ENCODE measurements at regions not wholly inside any gene's neighbourhood (a gene's known extent, or its start where the extent isn't known, plus 50 kb on each side); places are given as distances from the start of the nearest gene placed in this dataset.
"Not testable (repeated sequence)": the region's sequence is repeated elsewhere in the genome, so short reads cannot be mapped to it uniquely, and the experiment has no call there.

DNA sequence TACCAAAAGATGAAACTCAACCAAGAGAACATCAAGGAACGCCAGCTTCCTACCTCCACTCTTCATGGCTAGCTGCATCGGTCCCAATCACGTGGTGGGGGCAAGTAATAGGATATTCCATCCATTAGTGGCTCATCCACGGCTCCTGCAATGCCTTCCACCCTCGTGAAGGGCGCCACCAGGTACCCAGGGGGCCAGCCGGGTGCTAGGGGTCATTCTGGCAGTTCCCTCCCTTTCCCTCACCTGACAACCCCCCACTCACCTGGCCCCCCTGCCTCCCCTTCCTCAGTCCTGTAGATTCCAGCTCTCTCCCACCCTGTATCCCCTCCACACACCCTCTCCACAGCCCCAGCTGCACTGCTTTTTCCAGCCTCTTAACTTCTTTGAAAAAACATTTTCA, 161.9 kb downstream of the URI1 start:
- no peak for DNase-seq (ENCODE audit: low read depth)

DNA sequence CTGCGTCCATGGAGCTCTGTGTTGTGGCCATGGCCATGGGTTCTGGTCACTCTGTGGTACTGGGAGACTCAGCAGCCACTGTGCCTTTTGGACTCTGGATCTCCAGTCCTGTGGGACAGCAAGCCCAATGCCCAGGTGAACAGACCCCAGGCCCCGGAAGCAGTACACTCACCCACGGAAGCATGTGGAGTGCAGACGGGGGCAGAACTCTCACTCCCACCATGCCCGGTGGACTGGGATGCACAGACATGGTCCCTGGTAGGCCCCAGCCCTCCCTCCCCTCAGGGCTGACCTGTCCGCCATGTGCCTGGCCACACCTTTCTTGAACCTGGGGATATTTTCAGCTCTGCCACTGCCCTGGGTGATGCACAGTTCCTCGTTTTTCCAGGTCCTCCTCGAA, 163.3 kb downstream of the URI1 start:
- no peak for DNase-seq (ENCODE audit: low read depth)

DNA sequence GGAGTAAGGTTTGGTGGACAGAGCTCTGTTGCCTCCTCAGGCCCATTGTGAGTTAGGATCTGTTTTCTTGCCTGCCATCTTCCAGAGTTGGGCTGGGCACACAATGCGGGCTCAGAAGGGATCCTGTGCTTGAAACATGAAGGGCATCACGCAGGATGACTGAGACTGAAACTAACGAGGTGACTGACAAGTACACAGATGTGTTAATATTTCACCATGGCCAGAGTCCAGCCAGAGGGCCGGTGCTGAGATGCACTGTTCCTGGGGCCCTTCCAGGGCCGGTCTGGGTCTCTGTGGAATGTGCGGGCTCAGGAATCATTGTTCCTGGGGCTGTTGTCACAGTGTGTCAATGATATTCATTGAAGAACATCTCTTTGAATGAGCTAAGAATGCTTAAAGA, 163.7 kb downstream of the URI1 start:
- DNase-seq (ENCODE audit: low read depth), result no peak

DNA sequence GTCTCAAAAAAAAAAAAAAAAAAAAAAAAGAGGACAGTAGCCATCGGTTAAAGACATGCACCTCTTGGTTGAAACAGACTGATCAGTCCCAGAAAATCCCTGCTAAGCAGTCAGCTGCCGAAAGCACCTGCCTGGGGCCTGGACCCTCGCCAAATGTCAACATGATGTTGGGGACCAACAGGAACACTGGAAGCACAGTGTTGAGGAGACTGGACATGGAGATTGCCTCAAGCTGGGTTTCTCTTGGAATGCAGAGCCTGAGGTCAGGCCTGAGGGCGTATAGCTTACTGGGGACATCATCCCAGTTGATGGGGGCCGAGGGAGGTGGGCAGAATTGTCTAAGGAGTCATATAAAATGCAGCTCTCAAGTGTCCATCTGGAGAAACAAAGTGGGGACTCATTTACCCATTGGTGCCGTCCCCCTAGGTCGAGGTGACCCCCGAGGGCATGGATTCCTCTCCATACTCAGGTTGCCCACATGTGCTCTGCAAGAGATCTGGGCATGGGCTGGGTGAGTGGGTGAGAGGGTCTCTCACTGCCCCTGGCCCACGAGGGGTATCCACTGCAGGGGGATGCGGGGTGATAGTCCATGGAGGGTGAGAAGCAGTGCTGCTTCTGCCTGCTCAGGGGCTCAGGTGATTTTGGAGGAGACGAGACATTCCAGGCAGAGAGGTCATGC, 164.5 kb downstream of the URI1 start:
- no peak for DNase-seq (ENCODE audit: low read depth)

DNA sequence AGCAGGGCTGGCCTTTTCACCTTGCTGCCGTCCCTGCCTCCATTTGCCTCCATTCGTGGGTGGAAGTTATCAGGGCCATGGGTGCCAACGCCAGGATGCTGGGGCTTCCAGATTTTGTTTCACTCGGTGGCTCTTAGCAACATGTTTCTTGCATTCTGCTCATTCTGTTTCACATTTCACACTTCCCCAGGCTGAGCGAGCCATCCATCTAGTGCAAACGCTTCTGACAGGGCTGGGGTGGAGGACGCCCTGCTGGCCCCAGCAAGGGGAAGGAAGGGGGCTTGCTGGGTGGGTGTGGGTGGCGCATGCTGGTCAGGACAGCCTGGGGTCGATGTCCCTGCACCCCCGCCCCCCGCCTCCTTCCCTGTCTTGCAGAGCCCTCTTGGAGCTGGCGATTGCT, 165.2 kb downstream of the URI1 start:
- no peak for DNase-seq (ENCODE audit: low read depth)

DNA sequence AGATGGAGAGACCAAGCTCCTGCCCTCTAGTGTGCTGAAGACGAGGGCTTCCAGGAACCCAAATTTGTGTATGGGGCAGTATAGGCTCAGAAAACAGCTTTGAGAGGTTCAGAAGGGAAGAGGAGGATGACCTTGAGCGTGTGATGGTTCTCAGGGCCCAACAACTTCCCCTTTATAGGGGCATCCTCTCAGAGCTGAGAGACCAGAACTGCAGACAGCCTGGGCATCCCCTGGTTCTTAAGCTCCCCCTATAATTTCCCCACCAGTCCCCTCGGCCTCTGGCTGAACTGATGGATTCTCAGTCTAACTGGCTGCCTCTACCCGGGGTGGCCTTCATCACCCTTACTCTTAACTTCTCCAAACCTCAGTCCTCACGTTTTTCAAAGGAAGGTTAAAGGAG, 167.5 kb downstream of the URI1 start:
- no peak for DNase-seq (ENCODE audit: low read depth)

DNA sequence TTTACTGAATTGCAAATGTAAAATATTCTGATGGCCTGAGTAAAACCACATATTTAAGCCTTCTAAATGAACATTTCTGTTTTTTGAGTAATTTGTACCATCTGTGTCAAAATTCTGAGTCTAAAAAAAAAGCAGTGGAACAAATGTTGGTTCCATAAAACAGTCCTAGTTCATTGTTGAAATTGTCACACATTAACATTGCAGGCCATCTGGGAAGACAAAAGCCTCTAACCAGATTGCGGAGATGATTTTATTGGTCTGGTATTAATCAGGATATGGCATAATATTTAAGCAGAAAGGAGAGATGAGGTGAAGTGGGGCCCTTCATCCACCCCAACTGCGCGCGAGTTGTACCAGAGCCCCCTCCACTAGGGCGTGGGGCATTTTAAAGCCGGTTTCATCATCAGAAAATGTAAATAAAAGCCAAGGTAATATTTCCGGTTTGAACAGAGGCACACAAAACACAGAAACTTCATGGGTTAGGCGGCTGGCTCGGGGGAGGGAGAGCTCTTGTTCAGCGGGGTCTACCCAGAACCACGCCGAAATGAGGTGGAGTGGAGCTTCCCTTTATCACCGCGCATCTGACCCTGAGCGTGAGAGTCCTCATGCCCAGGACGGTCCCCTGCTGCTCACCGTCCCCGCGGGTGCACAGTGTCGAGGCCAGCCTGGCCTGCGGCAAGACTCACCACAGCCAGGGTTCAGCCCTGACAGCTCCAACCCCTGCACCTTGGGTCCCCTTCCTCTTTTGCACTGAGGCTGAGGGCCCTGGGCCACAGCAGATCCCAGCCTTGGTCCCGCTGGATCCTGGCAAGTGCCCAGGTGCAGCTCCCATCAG, 169.2 kb downstream of the URI1 start:
- DNase-seq (ENCODE audit: low read depth), result no peak

DNA sequence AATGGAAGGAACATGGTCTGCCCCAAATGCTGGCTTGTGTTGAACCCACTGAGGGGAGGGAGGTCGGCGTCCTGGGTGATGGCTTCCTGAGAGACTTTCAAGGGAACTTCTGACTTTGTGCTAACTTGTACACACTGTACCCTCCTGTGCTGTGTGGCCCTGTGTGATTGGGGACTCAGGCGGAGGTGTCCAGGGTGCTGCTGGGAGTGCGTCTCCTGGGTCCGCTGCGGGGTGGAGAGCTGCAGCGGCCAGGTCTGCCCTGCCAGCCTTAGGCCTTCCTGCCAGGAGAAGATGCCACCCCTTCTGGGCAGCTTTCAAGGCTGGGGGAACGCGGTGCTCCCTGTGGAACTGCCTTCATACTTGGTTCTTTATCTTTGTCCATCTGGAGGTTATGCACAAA, 170.1 kb downstream of the URI1 start:
- no peak for DNase-seq (ENCODE audit: low read depth)

DNA sequence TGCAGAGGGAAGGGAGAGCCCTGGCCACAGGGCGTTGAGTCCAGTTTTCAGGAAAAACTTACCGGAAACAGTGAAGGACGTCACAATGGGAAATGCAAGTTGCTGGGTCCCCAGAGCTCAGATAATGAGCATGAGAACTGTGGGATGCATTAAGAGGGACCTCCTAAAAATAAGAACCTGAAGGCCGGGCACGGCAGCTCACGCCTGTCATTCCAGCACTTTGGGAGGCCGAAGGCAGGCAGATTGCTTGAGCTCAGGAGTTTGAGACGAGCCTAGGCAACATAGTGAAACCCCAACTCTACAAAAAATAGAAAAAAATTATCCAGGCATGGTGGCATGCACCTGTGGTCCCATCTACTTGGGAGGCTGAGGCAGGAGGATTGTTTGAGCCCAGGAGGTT, 170.6 kb downstream of the URI1 start:
- DNase-seq (ENCODE audit: low read depth), result no peak

DNA sequence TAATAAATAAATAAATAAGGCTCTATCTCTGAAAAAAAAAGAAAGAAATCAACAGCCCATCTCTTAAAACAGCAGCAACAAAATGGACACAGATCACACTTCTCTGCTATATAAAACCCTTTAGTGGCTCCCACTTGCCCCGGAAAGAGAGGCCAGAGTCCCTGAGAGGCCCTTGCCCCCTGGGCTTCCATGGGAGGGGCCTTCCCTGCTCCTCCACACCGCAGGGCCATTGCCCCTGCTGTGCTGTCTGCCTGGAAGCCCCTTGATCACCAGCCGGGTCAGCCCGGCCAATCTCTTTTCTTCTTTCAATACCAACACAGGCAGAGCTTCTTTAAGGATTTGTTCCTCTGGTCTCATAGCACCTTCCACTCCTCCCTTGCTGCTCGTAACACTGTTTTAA, 171.1 kb downstream of the URI1 start:
- no peak for DNase-seq (ENCODE audit: low read depth)

DNA sequence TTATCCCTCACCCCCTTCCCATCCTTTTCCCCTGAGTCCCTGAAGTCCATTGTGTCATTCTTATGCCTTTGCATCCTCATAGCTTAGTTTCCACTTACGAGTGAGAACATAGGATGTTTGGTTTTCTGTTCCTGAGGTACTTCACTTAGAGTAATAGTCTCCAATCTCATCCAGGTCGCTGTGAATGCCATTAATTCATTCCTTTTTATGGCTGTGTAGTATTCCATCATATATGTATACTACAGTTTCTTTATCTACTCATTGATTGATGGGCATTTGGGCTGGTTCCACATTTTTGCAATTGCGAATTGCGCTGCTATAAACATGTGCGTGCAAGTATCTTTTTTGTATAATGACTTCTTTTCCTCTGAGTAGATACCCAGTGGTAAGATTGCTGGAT, 172.1 kb downstream of the URI1 start:
- not testable (repeated sequence) for DNase-seq (ENCODE audit: low read depth)

DNA sequence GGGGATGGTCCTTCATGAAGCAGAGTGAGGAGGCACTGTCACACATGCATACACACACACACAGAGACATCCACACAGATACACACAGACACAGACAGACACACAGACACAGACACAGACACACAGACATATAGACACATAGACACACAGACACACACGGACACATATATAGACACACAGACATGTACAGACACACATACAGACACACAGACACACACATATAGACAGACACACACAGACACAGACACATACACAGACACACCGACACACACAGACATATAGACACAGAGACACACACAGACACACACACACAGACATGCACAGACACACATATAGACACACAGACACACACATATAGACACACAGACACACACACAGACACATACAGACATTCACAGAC, 173.9 kb downstream of the URI1 start:
- no peak for DNase-seq (ENCODE audit: low read depth)

DNA sequence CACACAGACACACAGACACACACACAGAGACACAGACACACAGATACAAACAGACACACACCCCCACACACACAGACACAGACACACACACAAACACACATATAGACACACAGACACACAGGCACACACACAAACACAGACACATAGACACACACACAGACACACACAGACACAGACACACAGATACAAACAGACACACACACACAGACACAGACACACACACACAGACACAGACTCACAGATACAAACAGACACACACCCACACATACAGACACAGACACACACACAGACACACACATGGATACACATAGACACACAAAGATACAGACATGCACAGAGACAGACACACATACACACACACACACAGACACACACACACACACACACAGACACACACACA, 174.5 kb downstream of the URI1 start:
- no peak for DNase-seq (ENCODE audit: low read depth)

DNA sequence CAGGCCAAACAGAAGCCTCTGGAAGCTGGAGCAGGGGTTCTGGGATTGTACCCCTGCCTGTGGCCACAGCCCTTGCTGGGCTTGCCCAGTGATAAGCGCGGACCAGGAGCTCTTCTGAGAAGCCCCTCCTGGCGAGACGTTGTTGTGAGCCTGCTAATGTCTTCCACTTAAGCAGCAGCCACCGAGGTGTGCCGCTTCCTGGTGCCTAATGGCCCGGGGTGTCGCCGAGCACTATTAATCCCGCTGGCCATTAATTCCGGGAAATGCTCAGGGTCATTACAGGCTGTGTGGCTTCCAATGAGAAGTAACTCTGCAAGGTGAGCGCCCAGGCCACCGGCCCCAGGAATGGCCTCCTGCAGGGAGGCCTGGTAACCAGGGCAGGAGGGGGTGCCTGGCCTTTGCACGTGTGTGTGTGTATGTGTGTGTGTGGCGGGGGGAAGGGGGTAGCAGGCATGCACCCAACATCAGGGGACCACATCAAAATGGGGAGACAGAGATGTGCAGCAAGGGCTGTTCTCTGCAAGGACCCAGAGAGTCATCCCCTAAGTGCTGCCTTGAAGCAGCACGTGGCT, 175.0 kb downstream of the URI1 start:
- no peak for DNase-seq (ENCODE audit: low read depth)

DNA sequence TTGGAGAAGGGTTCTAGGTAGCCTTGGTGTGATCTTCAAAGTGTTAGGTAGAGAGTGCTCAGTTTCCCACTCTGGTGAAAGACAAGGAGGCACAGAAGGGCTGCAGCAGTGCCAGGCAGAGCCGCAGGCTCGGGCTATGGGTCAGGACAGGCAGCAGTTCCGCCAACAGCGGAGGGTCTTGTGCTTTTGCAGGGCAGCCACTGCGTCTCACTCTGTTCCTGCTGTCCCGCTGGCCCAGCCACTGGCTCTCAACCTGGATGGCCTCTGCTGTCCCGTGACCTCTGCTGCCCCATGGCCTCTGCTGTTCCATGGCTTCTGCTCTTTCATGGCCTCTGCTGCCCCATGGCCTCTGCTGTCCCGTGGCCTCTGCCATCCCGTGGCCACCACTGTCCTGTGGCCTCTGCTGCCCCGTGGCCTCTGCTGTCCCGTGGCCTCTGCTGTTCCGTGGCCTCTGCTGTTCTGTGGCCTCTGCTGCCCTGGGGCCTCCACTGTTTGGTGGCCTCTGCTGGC, 175.7 kb downstream of the URI1 start:
- DNase-seq (ENCODE audit: low read depth), result no peak

DNA sequence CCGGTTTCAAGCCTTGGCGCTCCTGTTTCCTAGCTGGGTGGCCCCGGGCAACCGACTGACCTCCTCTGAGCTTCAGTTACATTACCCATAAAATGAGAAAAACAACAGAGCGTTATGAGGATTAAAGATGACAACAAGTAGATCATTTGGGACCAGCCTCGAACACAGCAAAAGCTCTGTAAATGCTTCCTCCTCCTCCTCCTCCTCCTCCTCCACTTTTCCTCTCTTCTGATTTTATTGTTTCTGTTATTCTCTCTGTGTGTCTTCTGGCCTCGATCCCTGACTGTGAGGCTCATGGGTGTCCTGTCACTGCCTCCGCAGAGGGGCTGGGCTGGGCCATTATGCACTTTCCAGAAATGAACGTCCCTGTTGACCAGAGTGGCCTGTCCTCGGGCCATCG, 176.2 kb downstream of the URI1 start:
- no peak for DNase-seq (ENCODE audit: low read depth)

DNA sequence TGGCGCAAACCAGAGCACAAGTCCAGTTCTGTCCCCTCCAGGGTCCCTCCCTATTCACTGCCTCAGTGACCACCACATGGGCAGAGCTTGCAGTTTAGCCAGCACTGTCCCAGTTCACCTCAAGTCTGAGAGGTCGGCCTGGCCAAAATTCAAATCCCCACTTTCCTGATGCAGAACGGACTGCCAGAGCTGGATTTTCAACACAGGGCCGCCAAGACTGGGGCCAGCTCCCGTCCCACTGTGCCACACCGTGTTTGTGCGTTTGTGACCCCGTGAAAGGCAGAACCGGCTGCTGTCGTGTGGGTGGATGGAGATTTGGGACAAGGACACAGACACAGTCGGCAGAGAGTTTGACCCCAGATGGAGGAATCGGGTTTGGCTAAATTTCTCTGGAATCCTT, 176.7 kb downstream of the URI1 start:
- DNase-seq (ENCODE audit: low read depth), result no peak

DNA sequence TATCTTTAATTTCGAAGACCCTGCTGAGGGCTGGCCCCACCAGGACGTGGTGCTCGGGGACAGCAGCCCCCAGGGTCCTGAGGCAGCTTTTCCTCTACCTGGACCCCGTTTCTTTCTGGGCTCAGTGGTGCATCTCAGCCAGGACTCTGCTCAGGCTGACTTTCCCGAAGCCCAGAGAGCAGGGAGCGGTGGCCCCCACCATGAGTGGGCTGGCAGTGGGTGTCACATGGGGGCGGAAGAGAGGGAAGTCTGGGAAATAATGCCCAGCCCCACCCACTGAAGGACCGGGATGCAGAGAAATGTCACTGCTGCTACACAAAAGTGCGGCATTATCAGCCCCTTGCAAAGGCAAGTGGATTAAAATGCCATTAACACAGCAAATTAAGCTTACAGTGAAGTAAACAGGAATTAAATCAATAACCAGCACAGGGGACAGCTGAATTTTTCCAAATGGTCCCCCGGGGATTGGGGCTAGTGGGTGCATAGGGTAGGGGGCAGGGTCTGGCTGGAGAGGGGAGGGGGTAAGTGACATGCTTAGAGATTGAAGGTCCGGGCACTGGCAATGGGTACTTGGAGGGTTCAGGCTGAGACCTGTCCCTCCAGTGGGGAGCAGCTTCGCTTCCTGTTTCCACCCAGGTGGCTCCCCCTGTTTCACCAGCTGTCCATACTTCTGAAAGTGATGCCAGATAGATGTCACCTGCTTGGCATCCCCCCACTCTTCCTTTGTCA, 177.3 kb downstream of the URI1 start:
- no peak for DNase-seq (ENCODE audit: low read depth)

DNA sequence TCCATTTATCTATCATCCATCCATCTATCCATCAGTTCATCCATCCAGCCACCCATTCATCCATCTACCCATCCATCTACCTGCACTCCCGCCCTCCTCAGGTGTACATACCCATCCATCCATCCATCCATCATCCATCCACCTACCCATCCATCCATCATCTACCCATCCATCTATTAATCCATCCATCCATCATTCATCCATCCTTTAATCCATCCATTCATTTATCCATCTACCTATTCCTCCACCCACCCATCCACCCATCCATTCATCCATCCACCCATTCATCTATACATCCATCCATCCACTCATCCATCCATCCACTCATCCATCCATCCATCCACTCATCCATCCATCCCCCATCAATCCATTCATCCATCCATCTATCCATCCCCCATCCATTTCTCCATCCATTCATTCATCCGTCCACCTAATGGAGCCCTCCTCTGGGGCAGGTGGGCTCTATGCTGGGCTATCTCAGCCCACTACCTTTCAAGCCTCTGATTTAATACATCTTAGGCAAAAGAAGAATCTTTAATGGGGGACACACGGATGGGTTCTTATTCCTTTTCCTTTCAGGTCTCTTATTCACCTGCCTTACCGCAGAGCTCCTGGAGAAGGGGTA, 178.9 kb downstream of the URI1 start:
- no peak for DNase-seq (ENCODE audit: low read depth)

DNA sequence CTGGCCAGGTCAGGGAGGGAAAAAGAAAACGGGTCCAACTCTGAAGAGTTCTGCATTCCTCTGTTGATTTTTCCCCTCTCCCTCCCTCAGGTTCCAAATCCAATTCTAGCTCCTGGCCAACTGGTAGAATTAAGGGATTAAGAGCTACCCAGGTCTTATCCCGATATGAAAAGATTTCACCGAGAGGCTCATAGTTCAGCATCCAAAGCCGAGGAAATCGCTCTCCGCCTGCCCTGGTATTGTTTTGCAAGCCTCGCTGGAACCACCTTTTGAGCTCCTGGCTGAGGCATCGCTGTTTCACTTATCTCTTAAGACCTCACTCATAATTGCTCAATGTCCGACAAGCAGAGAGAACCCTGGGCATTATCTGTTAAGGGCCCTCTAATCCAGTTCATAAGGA, 180.4 kb downstream of the URI1 start:
- DNase-seq (ENCODE audit: low read depth), result no peak

DNA sequence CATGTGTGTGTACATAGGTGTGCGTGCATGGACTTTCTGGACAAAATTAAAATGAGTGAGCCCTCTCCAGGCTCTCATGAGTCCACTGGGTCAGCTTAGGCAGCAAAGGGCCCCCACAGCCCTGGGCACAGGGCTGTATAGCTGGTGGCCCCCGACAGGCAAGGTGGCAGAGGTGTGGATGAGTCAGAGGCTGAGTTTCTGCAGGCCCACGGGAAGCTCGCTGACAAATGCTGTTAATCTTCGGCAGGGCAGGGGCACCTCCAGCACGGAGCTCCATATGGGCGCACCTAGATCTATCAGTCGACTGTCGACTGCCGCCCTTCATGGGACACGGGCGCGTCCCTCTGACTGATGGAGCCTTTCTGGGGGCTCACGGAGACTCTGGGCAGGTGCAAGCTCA, 181.1 kb downstream of the URI1 start:
- DNase-seq (ENCODE audit: low read depth), result no peak

DNA sequence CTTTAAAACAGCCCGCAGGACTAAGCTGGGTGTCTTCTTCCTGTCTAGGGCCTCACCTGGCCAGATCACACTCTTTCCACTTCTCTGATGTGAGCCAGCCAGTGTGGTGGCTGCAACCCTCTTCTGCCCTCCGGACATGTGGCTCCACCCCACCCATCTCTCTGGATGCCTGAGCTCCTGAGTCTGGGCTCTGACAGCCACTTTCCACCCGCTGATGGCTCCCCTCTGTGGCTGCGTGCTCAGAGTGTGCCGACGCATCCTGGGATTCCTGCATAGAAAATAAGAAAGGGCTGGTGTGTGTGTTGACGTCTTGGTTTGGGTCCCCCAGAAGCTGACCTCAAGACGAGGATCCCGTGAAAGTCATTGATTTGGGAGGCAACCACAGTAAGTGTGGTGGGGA, 181.6 kb downstream of the URI1 start:
- no peak for DNase-seq (ENCODE audit: low read depth)

Data from HS-5 (cell line).